GM18868 (cell line): ENCODE measurements at regions not wholly inside any gene's neighbourhood (a gene's known extent, or its start where the extent isn't known, plus 50 kb on each side); places are given as distances from the start of the nearest gene placed in this dataset.

Source experiments
- ATAC-seq: cut with Tn5 transposase; IDR thresholded peaks from one replicate; pipeline ENCODE4 v1.9.1; 2021; ENCODE audit warnings: mild to moderate bottlenecking, moderate library complexity; ENCODE audit not compliant: unreplicated experiment

- no peak for ATAC-seq
These were observed 51.0 kb upstream of the RBBP8 start for GRCh38 chr18:22882084-22882483.

- ATAC-seq = no peak
These were observed 49.9 kb upstream of the RBBP8 start for GRCh38 chr18:22883179-22883578.
